Fibroblast of lung (primary cell): ENCODE measurements at regions not wholly inside any gene's neighbourhood (a gene's known extent, or its start where the extent isn't known, plus 50 kb on each side); places are given as distances from the start of the nearest gene placed in this dataset.

Source experiments
- DNase-seq, 2 donors: peaks; one replicate each; pipeline versions ENCODE4 v3.0.0 to v3.0.0-alpha.2; 2010; ENCODE audit warnings: low read depth in 2 of 2
- H2AFZ ChIP-seq: 2 replicates; pipeline ENCODE4 v1.5.1; 2012; ENCODE audit warnings: low read length, control low read depth, inconsistent platforms
- H3K27ac ChIP-seq: 2 replicates; pipeline ENCODE4 v1.5.1; 2011; ENCODE audit warnings: low read length, control low read depth; ENCODE audit not compliant: insufficient read depth
- H3K27me3 ChIP-seq: 2 replicates; pipeline ENCODE4 v1.5.1; 2011; ENCODE audit warnings: mild to moderate bottlenecking, low read length; ENCODE audit not compliant: control insufficient read depth, insufficient read depth
- H3K36me3 ChIP-seq: 2 replicates; pipeline ENCODE4 v1.5.1; 2011; ENCODE audit warnings: low read length; ENCODE audit not compliant: control insufficient read depth, insufficient read depth
- H3K4me1 ChIP-seq: 2 replicates; pipeline ENCODE4 v1.5.1; 2011; ENCODE audit warnings: low read length; ENCODE audit not compliant: control insufficient read depth, insufficient read depth; ENCODE audit errors: extremely low read depth
- H3K4me2 ChIP-seq: 2 replicates; pipeline ENCODE4 v1.5.1; 2011; ENCODE audit warnings: low read length, control low read depth; ENCODE audit not compliant: insufficient read depth; ENCODE audit errors: extremely low read depth
- H3K4me3 ChIP-seq, 4 experiments: fragments of 200-600 bp in 1 of 4; sonication (generic) in 1 of 4; replicated peaks in 1 of 4; 2 replicates each; pipeline ENCODE4 v1.5.1; 2011 to 2016; ENCODE audit warnings: low read length in 4 of 4, low read depth in 3 of 4, mild to moderate bottlenecking in 3 of 4, control low read depth in 2 of 4, inconsistent platforms in 1 of 4, mixed read lengths in 1 of 4; ENCODE audit not compliant: insufficient read depth in 1 of 4; ENCODE audit errors: control extremely low read depth in 1 of 4
- H3K79me2 ChIP-seq: 2 replicates; pipeline ENCODE4 v1.5.1; 2012; ENCODE audit warnings: mild to moderate bottlenecking, low read length, inconsistent platforms; ENCODE audit not compliant: control insufficient read depth, insufficient read depth
- H3K9ac ChIP-seq: 2 replicates; pipeline ENCODE4 v1.5.1; 2011; ENCODE audit warnings: mild to moderate bottlenecking, low read length, control low read depth; ENCODE audit not compliant: insufficient read depth
- H3K9me3 ChIP-seq: 2 replicates; pipeline ENCODE4 v1.5.1; 2012; ENCODE audit warnings: low read depth, low read length; ENCODE audit not compliant: control insufficient read depth, insufficient read depth
- H4K20me1 ChIP-seq: 2 replicates; pipeline ENCODE4 v1.5.1; 2011; ENCODE audit warnings: low read length; ENCODE audit not compliant: control insufficient read depth, insufficient read depth; ENCODE audit errors: extremely low read depth
- CTCF ChIP-seq, 2 donors: IDR thresholded peaks in 1 of 2; conservative IDR thresholded peaks in 1 of 2; 1 replicate in 1 of 2; 2 replicates in 1 of 2; pipeline ENCODE4 v1.5.1; 2011 to 2012; ENCODE audit warnings: low read length in 2 of 2, control low read depth in 1 of 2, inconsistent platforms in 1 of 2, low read depth in 1 of 2, mild to moderate bottlenecking in 1 of 2
- EZH2 ChIP-seq: IDR thresholded peaks from 2 replicates; pipeline ENCODE4 v1.5.1; 2012; ENCODE audit warnings: low read length, control low read depth, mild to moderate bottlenecking; ENCODE audit errors: missing control alignments

- TF ChIP-seq EZH2 (no peak), CTCF (conservative IDR thresholded peaks at IDR 0.05 in 1 of 2, IDR thresholded peaks at IDR 0.05 in 1 of 2; ENCODE audit: low read depth in 1 of 2, low read length in 2 of 2) (no peak)
- Histone ChIP-seq H3K4me3 (no peak overlapping the region), H2AFZ (no peak overlapping the region), H4K20me1 (no peaks in the 10 kb centered on the region), H3K9me3 (no peaks in the 10 kb centered on the region), H3K9ac (no peak overlapping the region), H3K4me2 (no peak overlapping the region), H3K79me2 (no peaks in the 10 kb centered on the region), H3K27ac (no peak overlapping the region), H3K36me3 (no peaks in the 10 kb centered on the region), H3K4me1 (no peaks in the 10 kb centered on the region), H3K27me3 (no peaks in the 10 kb centered on the region)
- DNase-seq = peak in 1 of 2 donors; percentile 47
These were observed 886.6 kb upstream of the ADGRB3 start for GRCh38 chr6:67748521-67748920.

- H3K27ac ChIP-seq = no peak overlapping the region
- H3K4me2 ChIP-seq = no peak overlapping the region
- no peak overlapping the region for H3K4me3 ChIP-seq
- no peaks in the 10 kb centered on the region for H3K36me3 ChIP-seq
- H3K4me1 ChIP-seq = no peaks in the 10 kb centered on the region
- no peaks in the 10 kb centered on the region for H3K79me2 ChIP-seq
- DNase-seq = peak in 1 of 2 donors; percentile 64
- no peaks in the 10 kb centered on the region for H3K9me3 ChIP-seq
- H3K9ac ChIP-seq = no peak overlapping the region
- TF ChIP-seq CTCF (conservative IDR thresholded peaks at IDR 0.05 in 1 of 2, IDR thresholded peaks at IDR 0.05 in 1 of 2; ENCODE audit: low read depth in 1 of 2, low read length in 2 of 2) (no peak), EZH2 (no peak)
- H2AFZ ChIP-seq = no peak overlapping the region
- H4K20me1 ChIP-seq = no peaks in the 10 kb centered on the region
- no peaks in the 10 kb centered on the region for H3K27me3 ChIP-seq
These were observed 898.3 kb upstream of the ADGRB3 start for GRCh38 chr6:67736816-67737215.

- Histone ChIP-seq H3K79me2 (no peaks in the 10 kb centered on the region), H2AFZ (no peak overlapping the region), H3K27ac (no peak overlapping the region), H3K4me2 (no peak overlapping the region), H4K20me1 (no peaks in the 10 kb centered on the region), H3K36me3 (no peaks in the 10 kb centered on the region), H3K4me1 (no peaks in the 10 kb centered on the region), H3K9me3 (no peaks in the 10 kb centered on the region), H3K4me3 (no peak overlapping the region), H3K9ac (no peak overlapping the region), H3K27me3 (no peaks in the 10 kb centered on the region)
- peak in 1 of 2 donors; percentile 62 for DNase-seq
- TF ChIP-seq CTCF (conservative IDR thresholded peaks at IDR 0.05 in 1 of 2, IDR thresholded peaks at IDR 0.05 in 1 of 2; ENCODE audit: low read depth in 1 of 2, low read length in 2 of 2) (no peak), EZH2 (no peak)
These were observed 898.9 kb upstream of the ADGRB3 start for GRCh38 chr6:67736161-67736560.
